Urinary bladder (tissue), 3 donors: ENCODE measurements at regions not wholly inside any gene's neighbourhood (a gene's known extent, or its start where the extent isn't known, plus 50 kb on each side); places are given as distances from the start of the nearest gene placed in this dataset.
"Not testable (repeated sequence)": the region's sequence is repeated elsewhere in the genome, so short reads cannot be mapped to it uniquely, and the experiment has no call there.

Source experiments
- DNase-seq: peaks from one replicate; pipeline ENCODE4 v3.0.0-alpha.2; 2015; ENCODE audit errors: extremely low spot score
- H3K27ac ChIP-seq: one replicate; pipeline ENCODE4 v1.5.1; 2013; ENCODE audit warnings: low read depth, mild to moderate bottlenecking, moderate library complexity
- H3K36me3 ChIP-seq: one replicate; pipeline ENCODE4 v1.6.1; 2013; ENCODE audit warnings: mild to moderate bottlenecking, moderate library complexity; ENCODE audit not compliant: insufficient read depth
- H3K4me1 ChIP-seq: one replicate; pipeline ENCODE4 v1.6.1; 2013; ENCODE audit warnings: mild to moderate bottlenecking, moderate library complexity; ENCODE audit not compliant: insufficient read depth
- H3K4me3 ChIP-seq: one replicate; pipeline ENCODE4 v1.5.1; 2013; ENCODE audit warnings: low read depth, low read length
- WGBS: extraction: QIAGEN DNeasy Blood & Tissue Kit; methylation state at CpG from one replicate; pipeline ENCODE4 v1.1.7; 2013; 5-methylcytosine and 5-hydroxymethylcytosine counted together
- donor health status: healthy with polysubstance abuse.
- donor health status: healthy.

DNA sequence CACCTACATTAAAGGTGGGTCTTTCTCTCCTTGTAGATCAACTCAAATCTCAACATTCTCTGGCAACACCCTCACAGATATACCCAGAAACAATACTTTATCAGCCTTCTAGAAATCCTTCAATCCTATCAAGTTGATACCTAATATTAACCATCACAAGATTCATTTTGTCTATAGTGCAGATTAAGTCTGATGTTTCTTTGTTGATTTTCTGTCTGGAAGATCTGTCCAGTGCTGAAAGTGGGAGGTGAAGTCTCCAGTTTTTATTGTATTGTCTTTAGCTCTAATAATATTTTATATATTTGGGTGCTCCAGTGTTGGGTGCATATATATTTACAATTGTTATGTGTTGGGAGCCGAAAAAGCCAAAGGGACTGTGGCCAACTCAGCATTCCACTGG is 493.9 kb upstream of the ADGRB3 start:
- no peak for DNase-seq
- Histone ChIP-seq H3K4me3 (no peak overlapping the region), H3K4me1 (no peaks in the 10 kb centered on the region), H3K27ac (no peak overlapping the region), H3K36me3 (no peaks in the 10 kb centered on the region)
- 87% methylated on average over 1 of the region's 1 CpG for WGBS

DNA sequence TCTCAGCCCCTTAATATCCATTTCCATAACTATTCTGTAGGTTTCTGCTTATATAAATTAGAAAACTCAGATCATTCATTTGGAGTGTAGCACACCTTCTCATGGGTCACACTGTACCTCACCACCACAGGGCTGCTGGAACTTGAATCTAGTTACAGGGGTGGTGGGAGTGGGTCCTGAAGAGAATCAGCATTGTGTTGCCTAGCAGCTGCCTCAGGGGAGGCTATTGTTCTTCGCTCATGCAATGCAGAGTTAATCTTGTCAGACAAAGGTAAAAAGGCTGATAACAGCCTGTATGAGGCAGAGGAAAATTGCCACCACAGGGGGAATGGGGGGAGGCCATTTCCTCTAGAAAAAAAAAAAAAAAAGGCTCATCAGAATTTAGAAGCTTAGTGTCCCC is 496.0 kb upstream of the ADGRB3 start:
- no peak overlapping the region for H3K27ac ChIP-seq
- no peaks in the 10 kb centered on the region for H3K4me1 ChIP-seq
- DNase-seq: no peak
- WGBS: 52% methylated on average over 1 of the region's 1 CpG
- H3K4me3 ChIP-seq: no peak overlapping the region
- no peaks in the 10 kb centered on the region for H3K36me3 ChIP-seq

GRCh38 chr6:68134796-68135195 is 500.3 kb upstream of the ADGRB3 start:
- no peak overlapping the region for H3K4me3 ChIP-seq
- no peaks in the 10 kb centered on the region for H3K36me3 ChIP-seq
- H3K27ac ChIP-seq: no peak overlapping the region
- no peaks in the 10 kb centered on the region for H3K4me1 ChIP-seq
- 88% methylated on average over 4 of the region's 4 CpGs for WGBS
- DNase-seq: no peak

DNA sequence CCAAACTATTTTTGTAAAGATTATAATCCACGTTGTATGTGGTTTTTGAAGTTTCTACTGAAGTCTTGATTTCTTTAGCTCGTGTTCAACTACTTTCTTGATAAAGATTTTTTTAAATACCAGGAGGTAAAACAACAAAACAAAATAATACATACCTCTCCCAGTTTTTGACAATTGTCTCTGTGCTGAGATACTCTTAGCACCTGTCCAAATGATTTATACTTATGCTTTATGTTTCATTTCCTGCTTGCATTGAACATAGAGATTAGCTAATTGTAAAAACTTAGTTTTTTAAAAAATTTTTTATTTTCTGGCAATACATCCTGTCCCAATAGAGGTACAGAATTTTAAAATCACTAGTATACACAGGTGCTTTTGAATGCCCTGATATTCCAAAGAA is 506.9 kb upstream of the ADGRB3 start:
- H3K27ac ChIP-seq: no peak overlapping the region
- 76% methylated on average over 2 of the region's 2 CpGs for WGBS
- H3K4me1 ChIP-seq: no peaks in the 10 kb centered on the region
- no peaks in the 10 kb centered on the region for H3K36me3 ChIP-seq
- DNase-seq: no peak
- no peak overlapping the region for H3K4me3 ChIP-seq

DNA sequence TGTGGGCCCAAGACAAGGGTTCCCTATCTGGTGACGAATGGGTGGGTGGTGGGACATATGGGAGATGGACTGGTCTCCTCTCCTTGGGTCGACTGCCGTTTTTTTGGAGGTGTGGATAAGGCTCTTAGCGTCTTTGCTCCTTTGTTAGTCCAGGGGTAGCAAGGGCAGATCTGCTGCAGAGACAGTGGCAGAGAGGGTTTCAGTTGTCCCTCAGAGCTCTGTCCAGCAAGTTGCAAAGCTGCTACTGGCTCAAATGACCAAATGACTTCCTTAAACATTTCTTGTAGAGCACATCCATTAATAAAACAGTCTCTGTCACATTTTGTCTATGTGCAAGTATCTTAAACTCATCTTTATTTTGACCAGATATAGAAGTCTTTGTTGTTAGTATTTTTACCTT is 508.0 kb upstream of the ADGRB3 start:
- WGBS: 94% methylated on average over 4 of the region's 4 CpGs
- H3K4me1 ChIP-seq: no peaks in the 10 kb centered on the region
- no peaks in the 10 kb centered on the region for H3K36me3 ChIP-seq
- no peak overlapping the region for H3K4me3 ChIP-seq
- no peak overlapping the region for H3K27ac ChIP-seq
- no peak for DNase-seq

DNA sequence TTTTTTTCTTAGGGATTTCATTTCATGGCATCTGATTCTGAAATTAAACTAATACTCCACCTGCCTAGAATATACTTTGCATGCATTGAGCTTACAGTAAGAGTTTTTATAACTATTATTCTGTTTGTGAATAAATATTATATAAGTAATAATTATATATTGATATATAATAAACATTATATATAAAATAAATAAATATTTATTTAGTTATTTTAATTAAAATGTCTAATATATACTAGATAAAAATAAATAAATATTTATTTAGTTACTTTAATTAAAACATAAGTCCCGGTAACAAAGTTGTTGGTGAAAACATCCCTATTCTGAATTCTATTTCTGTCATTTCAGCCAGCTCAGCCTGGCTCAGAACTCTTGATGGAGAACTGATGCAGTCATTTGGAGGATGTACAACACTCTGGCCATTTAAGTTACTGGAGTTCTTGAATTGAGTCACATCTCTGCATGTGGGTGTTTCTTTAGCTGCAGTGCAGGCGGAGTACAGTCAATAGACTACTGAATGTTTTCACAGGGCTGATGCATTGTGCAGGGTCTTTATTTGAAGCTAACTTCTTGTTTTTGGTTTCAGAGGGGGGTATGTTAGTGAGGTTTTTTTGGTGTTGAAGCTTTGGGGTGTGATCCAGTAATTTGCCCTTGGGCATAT is 508.9 kb upstream of the ADGRB3 start:
- WGBS: 95% methylated on average over 2 of the region's 2 CpGs
- no peak overlapping the region for H3K27ac ChIP-seq
- no peaks in the 10 kb centered on the region for H3K36me3 ChIP-seq
- no peak overlapping the region for H3K4me3 ChIP-seq
- no peaks in the 10 kb centered on the region for H3K4me1 ChIP-seq
- DNase-seq: no peak

DNA sequence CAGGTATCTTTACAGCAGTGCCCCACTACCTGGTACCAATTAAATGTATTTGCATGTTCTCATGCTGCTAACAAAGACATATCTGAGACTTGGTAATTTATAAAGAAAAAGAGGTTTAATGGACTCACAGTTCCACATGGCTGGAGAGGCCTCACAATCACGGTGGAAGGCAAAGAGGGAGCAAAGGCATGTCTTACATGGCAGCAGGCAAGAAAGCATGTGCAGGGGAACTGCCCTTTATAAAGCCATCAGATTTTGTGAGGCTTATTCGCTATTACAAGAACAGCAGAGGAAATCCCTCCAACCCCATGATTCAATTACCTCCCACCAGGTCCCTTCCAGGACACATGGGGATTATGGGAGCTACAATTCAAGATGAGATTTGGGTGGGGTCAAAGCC is 512.1 kb upstream of the ADGRB3 start:
- WGBS: 64% methylated on average over 2 of the region's 2 CpGs
- H3K4me1 ChIP-seq, H3K36me3 ChIP-seq, H3K4me3 ChIP-seq, H3K27ac ChIP-seq, DNase-seq: not testable (repeated sequence)

- DNase-seq: no peak
- no peaks in the 10 kb centered on the region for H3K4me1 ChIP-seq
- WGBS: 64% methylated on average over 2 of the region's 2 CpGs
- no peak overlapping the region for H3K27ac ChIP-seq
- no peak overlapping the region for H3K4me3 ChIP-seq
- H3K36me3 ChIP-seq: no peaks in the 10 kb centered on the region
Observed at GRCh38 chr6:68122032-68122431, 513.0 kb upstream of the ADGRB3 start.

DNA sequence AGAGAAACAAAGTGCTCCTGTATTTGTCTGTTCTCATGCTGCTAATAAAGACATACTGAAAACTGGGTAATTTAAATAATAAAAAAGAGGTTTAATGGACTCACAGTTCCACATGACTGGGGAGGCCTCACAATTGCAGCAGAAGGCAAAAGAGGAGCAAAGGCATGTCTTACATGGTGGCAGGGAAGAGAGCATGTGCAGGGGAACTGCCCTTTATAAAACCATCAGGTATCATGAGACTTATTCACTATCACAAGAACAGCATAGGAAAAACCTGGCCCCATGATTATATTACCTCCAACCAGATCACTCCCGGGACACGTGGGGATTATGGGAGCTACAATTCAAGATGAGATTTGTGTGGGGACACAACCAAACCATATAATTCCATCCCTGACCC is 514.1 kb upstream of the ADGRB3 start:
- H3K4me1 ChIP-seq, H3K36me3 ChIP-seq, H3K4me3 ChIP-seq, H3K27ac ChIP-seq, DNase-seq: not testable (repeated sequence)
- WGBS: 94% methylated on average over 2 of the region's 2 CpGs

- no peak overlapping the region for H3K4me3 ChIP-seq
- no peaks in the 10 kb centered on the region for H3K4me1 ChIP-seq
- DNase-seq: no peak
- H3K27ac ChIP-seq: no peak overlapping the region
- WGBS: 88% methylated on average over 4 of the region's 4 CpGs
- H3K36me3 ChIP-seq: no peaks in the 10 kb centered on the region
Observed at GRCh38 chr6:68114463-68115047, 520.5 kb upstream of the ADGRB3 start.

DNA sequence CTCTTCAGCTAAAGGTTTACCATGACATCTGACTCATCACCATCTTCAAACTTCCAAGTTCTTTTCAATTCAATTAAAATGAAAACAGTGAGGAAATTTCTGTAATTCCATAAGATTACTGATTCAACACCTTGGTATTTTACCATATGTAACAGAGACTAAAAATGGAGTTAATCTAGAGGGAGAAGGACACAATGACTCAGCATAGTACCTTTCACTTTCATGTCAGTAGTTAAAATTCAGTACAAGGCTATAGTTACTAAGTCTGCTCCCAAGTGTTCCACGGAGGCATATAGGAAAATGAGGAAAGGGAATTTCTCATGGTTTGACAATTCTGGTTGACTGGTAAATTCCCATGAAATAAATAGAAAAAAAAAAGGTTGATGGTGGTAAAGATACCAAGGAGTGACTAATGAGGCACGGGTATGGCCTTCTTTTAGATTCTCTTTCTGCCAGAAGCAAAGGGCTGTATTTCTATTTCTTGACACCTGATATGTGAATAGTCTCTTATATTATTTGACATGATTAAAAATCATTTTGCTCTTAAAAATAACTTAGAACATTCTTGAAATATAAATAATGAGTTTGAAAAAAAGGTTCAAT is 526.7 kb upstream of the ADGRB3 start:
- no peaks in the 10 kb centered on the region for H3K4me1 ChIP-seq
- H3K4me3 ChIP-seq: no peak overlapping the region
- no peak overlapping the region for H3K27ac ChIP-seq
- no peak for DNase-seq
- H3K36me3 ChIP-seq: no peaks in the 10 kb centered on the region
- 81% methylated on average over 2 of the region's 2 CpGs for WGBS

DNA sequence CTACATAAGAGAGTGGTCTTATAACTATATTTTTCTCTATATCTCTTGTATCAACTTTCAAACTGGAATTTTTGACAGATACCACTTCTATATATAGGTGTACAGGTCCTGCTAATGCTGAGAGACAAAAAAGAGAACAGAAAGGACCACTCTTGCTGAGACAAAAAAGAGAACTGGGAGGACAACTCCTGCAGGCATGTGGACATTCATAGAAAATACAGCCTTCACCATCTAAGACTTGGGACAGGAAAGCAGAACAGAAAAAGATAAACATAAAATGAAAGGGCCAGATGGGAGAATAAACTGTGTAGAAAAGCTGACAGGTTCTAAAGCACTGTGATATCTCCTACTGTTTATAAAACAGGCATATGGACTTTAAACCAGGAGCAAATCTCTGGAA is 541.0 kb upstream of the ADGRB3 start:
- no peak for DNase-seq
- H3K4me1 ChIP-seq: no peaks in the 10 kb centered on the region

DNA sequence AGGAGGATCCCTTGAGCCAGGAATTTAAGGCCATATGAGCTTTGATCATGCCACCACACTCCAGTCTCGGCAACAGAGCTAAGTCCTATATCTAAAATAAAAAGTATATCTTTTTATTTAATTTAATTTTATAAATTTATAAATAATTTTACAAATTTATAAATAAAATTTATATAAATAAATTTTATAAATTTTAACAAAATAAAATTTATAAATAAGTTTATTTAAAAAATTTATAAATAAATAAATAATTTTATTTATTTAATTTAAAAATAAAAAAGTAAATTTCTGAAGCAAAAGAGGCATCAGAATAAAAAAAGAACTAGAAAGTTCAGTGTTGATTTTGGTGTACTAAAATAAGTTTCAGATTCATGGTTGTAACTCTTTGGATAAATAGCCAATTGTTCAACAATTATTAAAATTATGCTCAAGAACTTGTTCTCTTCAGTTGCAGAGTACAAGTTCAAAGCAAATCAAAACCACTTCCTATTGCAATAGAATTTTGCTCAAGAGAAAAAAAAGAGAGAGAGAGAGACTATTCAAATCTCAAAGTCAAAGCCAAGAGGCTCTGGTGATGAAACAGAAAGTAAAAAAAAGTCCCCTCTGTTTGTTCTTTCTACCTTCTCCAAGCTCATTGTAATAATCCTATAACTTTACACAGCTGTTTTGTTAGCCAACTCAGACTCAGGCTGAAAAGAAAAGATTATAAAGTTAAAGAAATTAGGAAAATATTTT is 547.5 kb upstream of the ADGRB3 start:
- Histone ChIP-seq H3K27ac (no peak overlapping the region), H3K4me1 (no peaks in the 10 kb centered on the region), H3K36me3 (no peaks in the 10 kb centered on the region), H3K4me3 (no peak overlapping the region)
- 95% methylated on average over 1 of the region's 1 CpG for WGBS
- no peak for DNase-seq

More for the DNA sequence above, 541.0 kb upstream of the ADGRB3 start:
- Histone ChIP-seq H3K27ac (no peak overlapping the region), H3K4me3 (no peak overlapping the region), H3K36me3 (no peaks in the 10 kb centered on the region)

DNA sequence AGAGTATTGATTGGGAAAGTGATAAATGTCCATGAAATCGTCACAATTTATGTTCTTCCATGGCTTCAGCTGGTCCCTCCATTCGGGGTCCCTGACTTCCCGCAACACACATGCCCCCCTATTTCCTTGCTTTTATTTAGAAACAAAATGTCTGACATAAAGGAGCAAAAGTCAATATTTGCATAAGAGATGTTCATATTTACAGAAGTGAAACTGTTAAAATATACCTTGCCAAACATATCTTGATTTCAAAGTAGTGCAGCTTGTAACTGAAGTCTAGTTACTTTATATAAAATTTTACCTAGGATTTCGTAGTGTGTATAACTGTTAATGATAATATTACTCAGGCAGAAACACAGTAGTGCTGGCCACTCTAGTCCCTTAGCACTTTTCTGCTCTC is 548.9 kb upstream of the ADGRB3 start:
- H3K27ac ChIP-seq: no peak overlapping the region
- no peaks in the 10 kb centered on the region for H3K4me1 ChIP-seq
- H3K36me3 ChIP-seq: no peaks in the 10 kb centered on the region
- no peak overlapping the region for H3K4me3 ChIP-seq
- 94% methylated on average over 4 of the region's 4 CpGs for WGBS
- no peak for DNase-seq
